NCI-H2107 (cell line): ENCODE measurements at regions not wholly inside any gene's neighbourhood (a gene's known extent, or its start where the extent isn't known, plus 50 kb on each side); places are given as distances from the start of the nearest gene placed in this dataset.
"Not testable (repeated sequence)": the region's sequence is repeated elsewhere in the genome, so short reads cannot be mapped to it uniquely, and the experiment has no call there.

ENCODE experiments used
- DNase-seq: peaks from one replicate; lab custom pipeline; 2025; lab: John Stamatoyannopoulos, UW

GRCh38 chr14:57150449-57150848 lies 118.3 kb downstream of the EXOC5 start:
- no peak for DNase-seq

- DNase-seq, result no peak
These were observed 129.5 kb downstream of the EXOC5 start for GRCh38 chr14:57139173-57139572.

- peak; percentile 22 for DNase-seq
These were observed 131.9 kb downstream of the EXOC5 start for GRCh38 chr14:57136669-57137328.

GRCh38 chr14:57127809-57128208 lies 140.9 kb downstream of the EXOC5 start:
- DNase-seq, result not testable (repeated sequence)

- DNase-seq, result no peak
These were observed 146.6 kb downstream of the EXOC5 start for GRCh38 chr14:57122129-57122528.

GRCh38 chr14:57112072-57112807 lies 156.5 kb downstream of the EXOC5 start:
- not testable (repeated sequence) for DNase-seq

- not testable (repeated sequence) for DNase-seq
These were observed 158.3 kb downstream of the EXOC5 start for GRCh38 chr14:57110411-57110810.

- DNase-seq, result no peak
These were observed 177.6 kb downstream of the EXOC5 start for GRCh38 chr14:57091030-57091608.

GRCh38 chr14:57089901-57090300 lies 178.8 kb downstream of the EXOC5 start:
- no peak for DNase-seq

GRCh38 chr14:57087841-57088240 lies 180.9 kb downstream of the EXOC5 start:
- no peak for DNase-seq

- DNase-seq, result no peak
These were observed 182.2 kb downstream of the EXOC5 start for GRCh38 chr14:57086271-57087162.

GRCh38 chr14:57085801-57086200 lies 182.9 kb downstream of the EXOC5 start:
- peak; percentile 47 for DNase-seq

- DNase-seq, result no peak
These were observed 183.7 kb downstream of the EXOC5 start for GRCh38 chr14:57085043-57085442.

GRCh38 chr14:57080691-57081090 lies 188.0 kb downstream of the EXOC5 start:
- DNase-seq, result no peak

GRCh38 chr14:57078054-57078453 lies 190.7 kb downstream of the EXOC5 start:
- no peak for DNase-seq

GRCh38 chr14:57073986-57074385 lies 194.7 kb downstream of the EXOC5 start:
- no peak for DNase-seq

- no peak for DNase-seq
These were observed 197.1 kb downstream of the EXOC5 start for GRCh38 chr14:57071639-57072038.

GRCh38 chr14:57069702-57070101 lies 199.0 kb downstream of the EXOC5 start:
- no peak for DNase-seq

GRCh38 chr14:57068511-57068910 lies 200.2 kb downstream of the EXOC5 start:
- no peak for DNase-seq

- no peak for DNase-seq
These were observed 201.7 kb downstream of the EXOC5 start for GRCh38 chr14:57066887-57067513.

- DNase-seq, result no peak
These were observed 202.2 kb downstream of the EXOC5 start for GRCh38 chr14:57066463-57066862.
